HFFc6 (cell line): ENCODE measurements at regions not wholly inside any gene's neighbourhood (a gene's known extent, or its start where the extent isn't known, plus 50 kb on each side); places are given as distances from the start of the nearest gene placed in this dataset.

Experiments
- DNase-seq: peaks from one replicate; pipeline ENCODE4 v3.0.0-alpha.2; 2018
- H3K27ac Mint-ChIP-seq: 2 replicates; pipeline ENCODE4 v1.8.0; 2020; ENCODE audit warnings: mild to moderate bottlenecking, mixed read lengths
- H3K27me3 Mint-ChIP-seq: 2 replicates; pipeline ENCODE4 v1.8.0; 2021; ENCODE audit warnings: mild to moderate bottlenecking, moderate library complexity, mixed read lengths; ENCODE audit not compliant: insufficient read depth
- H3K36me3 Mint-ChIP-seq: 2 replicates; pipeline ENCODE4 v1.8.0; 2021; ENCODE audit warnings: low read depth, mixed read lengths
- H3K4me1 Mint-ChIP-seq: 2 replicates; pipeline ENCODE4 v1.8.0; 2020; ENCODE audit warnings: low read depth, mixed read lengths
- H3K4me3 Mint-ChIP-seq: 2 replicates; pipeline ENCODE4 v1.8.0; 2020; ENCODE audit warnings: mild to moderate bottlenecking, moderate library complexity, mixed read lengths
- H3K9me3 Mint-ChIP-seq: 2 replicates; pipeline ENCODE4 v1.8.0; 2020; ENCODE audit warnings: mild to moderate bottlenecking, mixed read lengths
- TF ChIP-seq, protein P1 (sequence below): fragments of 200-600 bp; sonication (generic); IDR thresholded peaks from 2 replicates; pipeline ENCODE4 v1.5.0; 2021; ENCODE audit warnings: antibody characterized with exemption, mild to moderate bottlenecking

DNA sequence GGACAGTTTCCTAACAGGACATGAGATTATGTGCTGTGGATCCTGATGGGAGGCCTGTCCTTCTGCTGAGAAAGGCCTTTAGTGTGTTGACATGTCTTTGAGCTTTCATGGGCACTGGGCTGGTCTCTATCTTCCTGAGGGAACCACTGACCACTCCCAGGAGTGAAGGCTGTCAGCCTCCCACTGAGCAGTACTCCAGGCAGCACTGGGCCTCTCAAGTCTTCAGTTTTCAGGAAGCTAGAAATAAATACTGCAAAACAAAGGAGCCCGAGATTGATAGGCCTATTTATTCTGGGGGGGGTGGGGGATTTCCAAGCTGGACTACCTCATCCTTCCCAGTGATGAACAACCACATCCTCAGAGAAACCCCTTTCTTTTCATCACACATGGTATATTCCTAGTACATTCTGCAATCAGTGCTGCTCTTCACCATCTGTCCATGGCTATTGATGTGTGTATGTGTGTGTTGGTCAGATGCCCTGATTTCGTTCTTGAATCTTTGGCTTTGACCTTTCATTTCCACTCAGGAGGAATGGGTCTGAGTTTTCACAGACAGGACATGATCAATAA, 180.9 kb upstream of the SPTLC3 start:
- H3K9me3 Mint-ChIP-seq = peaks cover 43% of the 10 kb centered on the region
- no peak overlapping the region for H3K4me3 Mint-ChIP-seq
- H3K27me3 Mint-ChIP-seq = no peaks in the 10 kb centered on the region
- no peak overlapping the region for H3K27ac Mint-ChIP-seq
- no peaks in the 10 kb centered on the region for H3K4me1 Mint-ChIP-seq
- DNase-seq = no peak
- TF ChIP-seq, protein P1, sequence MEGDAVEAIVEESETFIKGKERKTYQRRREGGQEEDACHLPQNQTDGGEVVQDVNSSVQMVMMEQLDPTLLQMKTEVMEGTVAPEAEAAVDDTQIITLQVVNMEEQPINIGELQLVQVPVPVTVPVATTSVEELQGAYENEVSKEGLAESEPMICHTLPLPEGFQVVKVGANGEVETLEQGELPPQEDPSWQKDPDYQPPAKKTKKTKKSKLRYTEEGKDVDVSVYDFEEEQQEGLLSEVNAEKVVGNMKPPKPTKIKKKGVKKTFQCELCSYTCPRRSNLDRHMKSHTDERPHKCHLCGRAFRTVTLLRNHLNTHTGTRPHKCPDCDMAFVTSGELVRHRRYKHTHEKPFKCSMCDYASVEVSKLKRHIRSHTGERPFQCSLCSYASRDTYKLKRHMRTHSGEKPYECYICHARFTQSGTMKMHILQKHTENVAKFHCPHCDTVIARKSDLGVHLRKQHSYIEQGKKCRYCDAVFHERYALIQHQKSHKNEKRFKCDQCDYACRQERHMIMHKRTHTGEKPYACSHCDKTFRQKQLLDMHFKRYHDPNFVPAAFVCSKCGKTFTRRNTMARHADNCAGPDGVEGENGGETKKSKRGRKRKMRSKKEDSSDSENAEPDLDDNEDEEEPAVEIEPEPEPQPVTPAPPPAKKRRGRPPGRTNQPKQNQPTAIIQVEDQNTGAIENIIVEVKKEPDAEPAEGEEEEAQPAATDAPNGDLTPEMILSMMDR = no peak
- no peaks in the 10 kb centered on the region for H3K36me3 Mint-ChIP-seq

- H3K4me3 Mint-ChIP-seq = no peak overlapping the region
- peaks cover 44% of the 10 kb centered on the region for H3K9me3 Mint-ChIP-seq
- H3K4me1 Mint-ChIP-seq = no peaks in the 10 kb centered on the region
- no peaks in the 10 kb centered on the region for H3K36me3 Mint-ChIP-seq
- no peaks in the 10 kb centered on the region for H3K27me3 Mint-ChIP-seq
- no peak for DNase-seq
- TF ChIP-seq, protein P1 = no peak
- no peak overlapping the region for H3K27ac Mint-ChIP-seq
Observed at GRCh38 chr20:12829170-12829569, 179.6 kb upstream of the SPTLC3 start.

GRCh38 chr20:12833861-12834260, 174.9 kb upstream of the SPTLC3 start:
- Mint-ChIP-seq H3K27me3 (no peaks in the 10 kb centered on the region), H3K4me3 (no peak overlapping the region), H3K4me1 (no peaks in the 10 kb centered on the region), H3K27ac (no peak overlapping the region), H3K36me3 (no peaks in the 10 kb centered on the region), H3K9me3 (peaks cover 41% of the 10 kb centered on the region)
- no peak for DNase-seq
- TF ChIP-seq, protein P1 = no peak

- Mint-ChIP-seq H3K36me3 (no peaks in the 10 kb centered on the region), H3K27me3 (no peaks in the 10 kb centered on the region), H3K4me1 (no peaks in the 10 kb centered on the region), H3K4me3 (no peak overlapping the region), H3K27ac (no peak overlapping the region), H3K9me3 (peaks cover 33% of the 10 kb centered on the region)
- no peak for DNase-seq
- TF ChIP-seq, protein P1 = no peak
Observed at GRCh38 chr20:12835999-12836398, 172.8 kb upstream of the SPTLC3 start.

DNA sequence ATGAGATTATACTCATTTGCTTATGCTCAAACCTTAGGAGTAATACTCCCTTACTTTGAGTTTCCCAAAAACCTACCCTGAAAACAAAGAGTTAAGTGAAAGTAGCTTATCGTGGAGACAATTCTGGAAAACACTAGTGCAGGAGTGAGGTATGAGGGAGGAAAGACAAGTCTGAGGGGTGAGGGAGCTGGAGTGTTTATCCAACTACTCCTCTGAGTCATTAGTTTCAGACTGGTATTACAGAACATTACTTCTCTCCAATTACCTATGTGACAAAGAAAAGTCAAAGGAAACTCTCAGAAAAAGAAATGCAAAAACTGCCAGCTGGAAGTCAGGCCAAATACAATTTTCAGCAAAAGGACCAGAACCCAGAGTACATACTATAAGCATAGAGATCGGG, 171.1 kb upstream of the SPTLC3 start:
- peaks cover 33% of the 10 kb centered on the region for H3K9me3 Mint-ChIP-seq
- no peaks in the 10 kb centered on the region for H3K27me3 Mint-ChIP-seq
- TF ChIP-seq, protein P1 = no peak
- no peak overlapping the region for H3K27ac Mint-ChIP-seq
- no peak overlapping the region for H3K4me3 Mint-ChIP-seq
- no peak for DNase-seq
- H3K4me1 Mint-ChIP-seq = no peaks in the 10 kb centered on the region
- no peaks in the 10 kb centered on the region for H3K36me3 Mint-ChIP-seq
